HG03139 (cell line): ENCODE measurements at regions not wholly inside any gene's neighbourhood (a gene's known extent, or its start where the extent isn't known, plus 50 kb on each side); places are given as distances from the start of the nearest gene placed in this dataset.
"Not testable (repeated sequence)": the region's sequence is repeated elsewhere in the genome, so short reads cannot be mapped to it uniquely, and the experiment has no call there.

Experiments
- ATAC-seq: cut with Tn5 transposase; IDR thresholded peaks from one replicate; pipeline ENCODE4 v1.9.1; 2021; ENCODE audit not compliant: unreplicated experiment

GRCh38 chr4:186813377-186814068 is 89.9 kb upstream of the FAT1 start:
- no peak for ATAC-seq

- no peak for ATAC-seq
Observed at GRCh38 chr4:186814535-186815070, 90.9 kb upstream of the FAT1 start.

GRCh38 chr4:186819342-186820086 is 95.9 kb upstream of the FAT1 start:
- no peak for ATAC-seq

DNA sequence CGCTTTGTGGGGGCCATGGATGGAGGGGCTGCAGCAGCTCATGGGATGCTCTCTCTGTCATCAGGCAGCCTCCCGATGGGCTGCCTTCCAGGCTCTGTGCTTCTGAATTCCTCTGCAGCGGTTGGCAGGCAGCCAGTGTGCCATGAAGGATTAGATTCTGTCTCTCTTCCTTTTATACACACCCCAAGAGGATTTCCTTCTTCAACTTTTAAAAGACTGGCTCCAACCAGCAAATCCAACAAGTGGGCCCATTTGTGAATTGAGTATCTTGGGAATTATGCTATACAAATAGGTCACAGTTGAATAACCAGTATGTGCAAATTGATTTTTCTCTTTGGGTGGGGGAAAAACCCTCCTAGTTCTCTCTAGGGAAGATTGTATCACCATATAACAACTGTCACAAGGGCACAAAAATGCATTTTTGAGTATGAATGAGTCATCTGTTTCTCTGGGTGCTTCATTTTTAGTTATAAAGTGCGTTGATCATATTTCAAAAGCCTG is 96.8 kb upstream of the FAT1 start:
- no peak for ATAC-seq

GRCh38 chr4:186823989-186824388 is 100.3 kb upstream of the FAT1 start:
- ATAC-seq, result no peak

GRCh38 chr4:186825069-186825468 is 101.4 kb upstream of the FAT1 start:
- ATAC-seq, result no peak

GRCh38 chr4:186826006-186826405 is 102.3 kb upstream of the FAT1 start:
- no peak for ATAC-seq

DNA sequence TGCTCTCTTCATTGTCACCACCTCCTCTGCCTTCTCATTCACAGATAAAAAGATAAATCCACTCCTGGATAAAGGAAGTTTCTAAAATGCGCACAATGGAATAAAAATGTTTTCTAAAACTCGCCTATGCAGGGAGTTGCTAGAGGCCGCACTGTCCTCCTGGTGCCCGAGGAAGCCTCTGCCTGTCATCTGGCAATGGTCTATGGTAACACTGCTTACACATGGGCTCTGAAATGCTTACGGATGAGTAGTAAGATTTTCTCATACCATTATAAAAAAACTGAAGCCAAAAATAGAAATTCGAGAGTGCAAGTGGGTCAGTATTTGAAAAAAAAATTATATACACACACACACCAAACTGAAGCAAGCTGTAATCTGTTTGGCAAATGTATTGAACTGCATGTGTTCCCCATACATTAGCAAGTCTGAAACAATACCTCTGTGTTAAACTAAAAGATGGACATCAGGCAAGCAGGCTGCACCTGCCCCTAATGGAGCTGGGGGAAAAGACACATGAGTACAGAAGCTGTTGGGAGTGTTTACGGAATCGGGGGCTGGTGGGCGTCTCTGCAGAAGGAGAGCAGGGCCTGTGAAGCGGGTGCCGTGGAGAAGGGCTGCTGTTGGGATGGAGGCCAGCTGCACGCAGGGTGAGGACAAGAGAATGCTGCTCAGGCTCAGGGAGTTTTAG is 103.3 kb upstream of the FAT1 start:
- no peak for ATAC-seq

DNA sequence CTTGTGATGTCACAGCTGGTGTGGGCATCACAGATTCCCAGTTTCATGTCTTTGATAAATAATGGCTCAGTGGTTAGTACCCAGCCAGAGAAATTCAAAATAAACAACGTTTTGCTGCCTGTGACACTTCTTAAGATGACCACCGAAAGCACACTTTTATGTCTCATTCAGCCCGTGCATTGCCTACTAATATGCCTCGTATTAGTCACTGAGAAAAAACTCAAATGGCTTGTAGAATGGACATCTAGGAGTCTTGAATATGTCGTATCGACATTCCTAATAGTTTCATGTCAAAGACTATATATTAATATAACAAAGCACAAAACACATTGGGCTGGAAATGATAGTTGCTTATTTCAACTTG is 103.9 kb upstream of the FAT1 start:
- no peak for ATAC-seq

DNA sequence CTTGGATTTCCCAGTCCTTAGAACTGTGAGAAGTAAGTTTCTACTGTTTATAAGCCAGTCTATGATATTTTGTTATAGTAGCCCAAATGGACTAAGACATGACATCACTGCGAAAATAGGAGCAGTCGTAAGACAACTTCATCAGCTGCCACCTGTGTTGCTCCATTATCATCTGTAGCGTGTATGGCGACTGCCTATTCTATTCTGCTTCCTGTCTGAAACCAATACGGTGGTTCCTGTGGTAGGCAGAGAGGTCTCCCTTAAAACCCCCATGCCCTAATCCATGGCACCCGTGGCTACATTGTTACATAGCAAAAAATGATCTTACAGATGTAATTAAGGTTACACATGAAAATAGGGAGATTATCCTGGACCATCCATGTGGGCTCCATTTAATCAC is 105.4 kb upstream of the FAT1 start:
- no peak for ATAC-seq

DNA sequence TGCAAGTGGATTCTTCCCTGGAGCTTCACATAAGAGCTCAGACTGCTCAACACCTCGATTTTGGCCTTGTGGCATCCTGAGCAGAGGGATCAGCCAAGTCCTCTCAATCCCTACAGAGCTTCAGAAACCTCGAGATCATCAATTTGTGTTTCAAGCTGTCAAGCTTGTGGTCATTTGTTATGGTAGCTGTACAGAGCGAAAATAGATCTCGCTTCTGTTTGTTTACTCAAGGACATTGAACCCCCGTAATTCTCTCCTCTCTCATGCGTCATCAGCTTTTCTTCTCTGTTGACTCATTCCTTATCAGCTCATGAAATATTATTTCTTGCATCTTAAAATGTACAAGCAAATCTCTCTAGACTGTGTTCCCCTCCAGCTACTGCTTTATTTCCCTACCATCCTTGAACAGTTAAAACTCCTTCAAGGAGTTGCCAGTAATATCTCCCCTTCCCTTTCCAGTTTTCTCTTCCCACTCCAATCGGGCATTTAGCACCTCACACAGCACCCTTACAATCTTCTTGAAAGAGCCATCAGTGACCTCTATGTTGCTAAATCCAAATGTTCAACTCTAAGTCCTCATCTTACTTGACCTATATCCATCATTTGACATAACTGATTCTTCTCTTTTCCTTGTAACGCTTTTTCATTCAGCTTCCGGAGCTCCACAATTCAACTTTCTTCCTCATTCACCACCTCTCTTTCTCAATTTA is 106.2 kb upstream of the FAT1 start:
- no peak for ATAC-seq

GRCh38 chr4:186831574-186831973 is 107.9 kb upstream of the FAT1 start:
- ATAC-seq, result no peak

DNA sequence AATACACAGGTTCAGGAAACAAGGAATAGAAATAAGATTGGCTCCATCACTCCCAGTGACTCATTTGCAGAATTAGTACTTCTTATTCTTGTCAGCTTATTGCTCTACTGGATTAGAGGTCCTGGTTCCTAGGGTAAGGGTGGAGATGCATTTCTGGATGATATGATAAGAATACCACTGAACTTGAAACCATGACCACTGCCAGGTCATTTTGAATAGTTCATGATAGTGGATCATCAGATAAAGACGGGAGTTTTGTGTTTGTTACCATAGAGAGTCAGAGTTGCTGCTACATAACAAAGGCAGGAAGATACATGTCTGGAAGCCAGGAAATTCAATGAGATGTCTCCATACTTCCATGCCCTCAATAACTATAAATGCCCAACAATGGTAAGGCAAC is 109.2 kb upstream of the FAT1 start:
- no peak for ATAC-seq

- not testable (repeated sequence) for ATAC-seq
Observed at GRCh38 chr4:186837463-186837862, 113.8 kb upstream of the FAT1 start.

- no peak for ATAC-seq
Observed at GRCh38 chr4:186838295-186838694, 114.6 kb upstream of the FAT1 start.

GRCh38 chr4:186839122-186840037 is 115.7 kb upstream of the FAT1 start:
- ATAC-seq, result peak; percentile 68

DNA sequence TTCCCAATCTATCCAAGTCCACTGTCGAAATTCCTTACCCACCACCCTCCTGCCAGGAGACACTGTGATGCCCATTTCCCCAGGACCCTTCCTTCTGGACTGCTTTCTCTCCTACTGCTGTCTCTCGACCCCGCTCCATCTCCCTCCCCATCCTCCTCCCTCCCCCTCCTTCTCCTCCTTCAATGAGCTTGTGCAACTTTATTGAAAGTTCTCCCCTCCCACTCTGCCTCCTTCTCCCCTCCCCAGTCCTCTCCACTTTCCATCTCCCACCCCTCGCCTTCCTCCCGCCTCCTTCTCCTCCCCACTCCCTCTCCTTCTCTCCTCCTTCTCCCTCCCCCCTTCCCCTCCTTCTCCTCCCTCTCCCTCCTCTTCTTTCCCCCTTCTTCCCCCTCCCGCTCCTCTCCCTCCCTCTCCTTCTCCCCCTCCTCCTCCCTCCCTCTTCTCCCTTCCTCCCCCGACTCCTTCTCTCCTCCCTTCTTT is 116.6 kb upstream of the FAT1 start:
- ATAC-seq, result no peak

- no peak for ATAC-seq
Observed at GRCh38 chr4:186840771-186841301, 117.2 kb upstream of the FAT1 start.

- no peak for ATAC-seq
Observed at GRCh38 chr4:186844059-186844681, 120.5 kb upstream of the FAT1 start.
